Lower leg skin (tissue), 3 donors: ENCODE measurements at regions not wholly inside any gene's neighbourhood (a gene's known extent, or its start where the extent isn't known, plus 50 kb on each side); places are given as distances from the start of the nearest gene placed in this dataset.

ENCODE experiments used
- POLR2A ChIP-seq, 2 donors: fragments of 450-650 bp; IDR thresholded peaks; one replicate each; pipeline ENCODE4 v1.6.1; 2016 to 2017; ENCODE audit warnings: antibody characterized with exemption in 2 of 2, mild to moderate bottlenecking in 1 of 2, moderate library complexity in 1 of 2
- TF ChIP-seq, protein P1 (sequence below), 3 donors: fragments of 450-650 bp; IDR thresholded peaks; one replicate each; pipeline ENCODE4 v1.5.1; 2016; ENCODE audit warnings: antibody characterized with exemption in 3 of 3, mild to moderate bottlenecking in 3 of 3, moderate library complexity in 2 of 3

DNA sequence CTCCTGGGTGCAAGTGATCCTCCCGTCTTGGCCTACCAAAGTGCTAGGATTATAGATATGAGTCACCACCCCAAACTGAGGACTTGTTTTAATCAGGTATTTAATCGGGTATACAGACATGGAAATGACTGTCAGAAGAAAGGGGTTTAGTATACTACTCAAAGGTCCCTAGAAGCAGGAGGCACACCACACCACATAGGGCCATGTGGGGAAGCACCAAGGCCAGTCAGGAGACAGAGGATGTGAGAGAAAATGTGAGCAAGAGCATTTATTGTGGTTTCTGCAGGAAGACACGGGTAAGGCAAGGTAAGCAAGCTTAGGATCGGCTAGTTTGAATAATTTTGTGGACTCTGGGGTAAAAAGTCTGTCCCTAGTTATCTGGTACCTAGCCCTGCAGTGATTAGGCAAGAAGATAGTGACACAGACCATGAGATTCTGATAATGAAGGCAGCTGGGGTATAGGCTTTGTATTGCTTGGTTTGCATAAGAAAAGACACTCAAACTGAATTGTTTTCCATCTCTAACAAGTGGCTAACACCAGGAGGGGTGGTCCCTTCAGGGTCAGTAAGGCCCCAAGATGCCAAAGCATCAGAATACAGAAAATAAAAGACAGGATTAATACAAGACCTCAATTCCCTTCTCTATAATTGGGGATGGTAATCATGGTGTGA, 408.8 kb upstream of the F9 start:
- TF ChIP-seq, protein P1, sequence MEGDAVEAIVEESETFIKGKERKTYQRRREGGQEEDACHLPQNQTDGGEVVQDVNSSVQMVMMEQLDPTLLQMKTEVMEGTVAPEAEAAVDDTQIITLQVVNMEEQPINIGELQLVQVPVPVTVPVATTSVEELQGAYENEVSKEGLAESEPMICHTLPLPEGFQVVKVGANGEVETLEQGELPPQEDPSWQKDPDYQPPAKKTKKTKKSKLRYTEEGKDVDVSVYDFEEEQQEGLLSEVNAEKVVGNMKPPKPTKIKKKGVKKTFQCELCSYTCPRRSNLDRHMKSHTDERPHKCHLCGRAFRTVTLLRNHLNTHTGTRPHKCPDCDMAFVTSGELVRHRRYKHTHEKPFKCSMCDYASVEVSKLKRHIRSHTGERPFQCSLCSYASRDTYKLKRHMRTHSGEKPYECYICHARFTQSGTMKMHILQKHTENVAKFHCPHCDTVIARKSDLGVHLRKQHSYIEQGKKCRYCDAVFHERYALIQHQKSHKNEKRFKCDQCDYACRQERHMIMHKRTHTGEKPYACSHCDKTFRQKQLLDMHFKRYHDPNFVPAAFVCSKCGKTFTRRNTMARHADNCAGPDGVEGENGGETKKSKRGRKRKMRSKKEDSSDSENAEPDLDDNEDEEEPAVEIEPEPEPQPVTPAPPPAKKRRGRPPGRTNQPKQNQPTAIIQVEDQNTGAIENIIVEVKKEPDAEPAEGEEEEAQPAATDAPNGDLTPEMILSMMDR (IDR thresholded peaks at IDR 0.05), result no peak
- TF ChIP-seq POLR2A (IDR thresholded peaks at IDR 0.05), result no peak
